ENCODE measurements at regions not wholly inside any gene's neighbourhood (a gene's known extent, or its start where the extent isn't known, plus 50 kb on each side); places are given as distances from the start of the nearest gene placed in this dataset.
"Not testable (repeated sequence)": the region's sequence is repeated elsewhere in the genome, so short reads cannot be mapped to it uniquely, and the experiment has no call there.

- DNase-seq, result no peak
These were observed 199.8 kb upstream of the CNTNAP2 start for GRCh38 chr7:145916776-145917175.

- no peak for DNase-seq
These were observed 200.9 kb upstream of the CNTNAP2 start for GRCh38 chr7:145915679-145916078.

- DNase-seq, result no peak
These were observed 206.5 kb upstream of the CNTNAP2 start for GRCh38 chr7:145909991-145910513.

GRCh38 chr7:145903658-145904057 lies 212.9 kb upstream of the CNTNAP2 start:
- DNase-seq, result no peak

GRCh38 chr7:145902123-145902522 lies 214.5 kb upstream of the CNTNAP2 start:
- no peak for DNase-seq

- no peak for DNase-seq
These were observed 216.7 kb upstream of the CNTNAP2 start for GRCh38 chr7:145899938-145900337.

GRCh38 chr7:145893925-145894535 lies 222.6 kb upstream of the CNTNAP2 start:
- DNase-seq, result no peak

GRCh38 chr7:145884716-145885514 lies 231.7 kb upstream of the CNTNAP2 start:
- peak; percentile 89 for DNase-seq

- no peak for DNase-seq
These were observed 240.2 kb upstream of the CNTNAP2 start for GRCh38 chr7:145876376-145876775.

- no peak for DNase-seq
These were observed 241.3 kb upstream of the CNTNAP2 start for GRCh38 chr7:145875267-145875666.

GRCh38 chr7:145868935-145869334 lies 247.7 kb upstream of the CNTNAP2 start:
- no peak for DNase-seq

GRCh38 chr7:145862212-145862611 lies 254.4 kb upstream of the CNTNAP2 start:
- DNase-seq, result no peak

- DNase-seq, result no peak
These were observed 255.8 kb upstream of the CNTNAP2 start for GRCh38 chr7:145860809-145861208.

GRCh38 chr7:145850636-145851035 lies 266.0 kb upstream of the CNTNAP2 start:
- no peak for DNase-seq

GRCh38 chr7:145848691-145849090 lies 267.9 kb upstream of the CNTNAP2 start:
- no peak for DNase-seq

- DNase-seq, result no peak
These were observed 271.3 kb upstream of the CNTNAP2 start for GRCh38 chr7:145845345-145845744.

GRCh38 chr7:145839814-145840213 lies 276.8 kb upstream of the CNTNAP2 start:
- DNase-seq, result no peak

GRCh38 chr7:145831616-145832206 lies 284.9 kb upstream of the CNTNAP2 start:
- DNase-seq, result no peak

- no peak for DNase-seq
These were observed 298.9 kb upstream of the CNTNAP2 start for GRCh38 chr7:145817687-145818086.

- no peak for DNase-seq
These were observed 304.4 kb upstream of the CNTNAP2 start for GRCh38 chr7:145812218-145812617.

GRCh38 chr7:145805496-145805895 lies 311.1 kb upstream of the CNTNAP2 start:
- DNase-seq, result not testable (repeated sequence)

- no peak for DNase-seq
These were observed 319.1 kb upstream of the CNTNAP2 start for GRCh38 chr7:145797507-145797906.

GRCh38 chr7:145795132-145795531 lies 321.5 kb upstream of the CNTNAP2 start:
- DNase-seq, result no peak
